Smooth muscle cell (in vitro differentiated cells): ENCODE measurements at regions not wholly inside any gene's neighbourhood (a gene's known extent, or its start where the extent isn't known, plus 50 kb on each side); places are given as distances from the start of the nearest gene placed in this dataset.

Experiments
- DNase-seq: peaks from one replicate; lab custom pipeline; 2025; ENCODE audit not compliant: unreplicated experiment; lab: John Stamatoyannopoulos, UW
- H2AFZ ChIP-seq: fragments of 200-600 bp; sonication (generic); 2 replicates; pipeline ENCODE4 v1.6.0; 2016; ENCODE audit warnings: antibody characterized with exemption, low read depth, mild to moderate bottlenecking
- H3F3A ChIP-seq: fragments of 200-600 bp; sonication (generic); 2 replicates; pipeline ENCODE4 v1.6.0; 2017; ENCODE audit warnings: antibody characterized with exemption, low read depth
- H3K27ac ChIP-seq: fragments of 200-600 bp; sonication (generic); 2 replicates; pipeline ENCODE4 v1.5.1; 2016; ENCODE audit warnings: low read depth, mild to moderate bottlenecking
- H3K27me3 ChIP-seq: fragments of 200-600 bp; sonication (generic); 2 replicates; pipeline ENCODE4 v1.6.1; 2016; ENCODE audit warnings: low read depth, mild to moderate bottlenecking
- H3K36me3 ChIP-seq: fragments of 200-600 bp; sonication (generic); 2 replicates; pipeline ENCODE4 v1.5.1; 2016; ENCODE audit warnings: low read depth
- H3K4me1 ChIP-seq: fragments of 200-600 bp; sonication (generic); 2 replicates; pipeline ENCODE4 v1.5.1; 2016; ENCODE audit warnings: low read depth
- H3K4me2 ChIP-seq: fragments of 200-600 bp; sonication (generic); 2 replicates; pipeline ENCODE4 v1.6.0; 2016; ENCODE audit warnings: mild to moderate bottlenecking
- H3K4me3 ChIP-seq: fragments of 200-600 bp; sonication (generic); 2 replicates; pipeline ENCODE4 v1.5.1; 2016; ENCODE audit warnings: mild to moderate bottlenecking
- H3K79me2 ChIP-seq: fragments of 200-600 bp; sonication (generic); 2 replicates; pipeline ENCODE4 v1.6.0; 2016; ENCODE audit warnings: low read depth, mild to moderate bottlenecking
- H3K9ac ChIP-seq: fragments of 200-600 bp; sonication (generic); 2 replicates; pipeline ENCODE4 v1.6.0; 2016; ENCODE audit warnings: low read depth
- H3K9me3 ChIP-seq: fragments of 200-600 bp; sonication (generic); replicated peaks from 2 replicates; pipeline ENCODE4 v1.5.1; 2016; ENCODE audit warnings: low read depth
- H4K20me1 ChIP-seq: fragments of 200-600 bp; sonication (generic); 2 replicates; pipeline ENCODE4 v1.6.0; 2016; ENCODE audit warnings: low read depth
- WGBS: methylation state at CpG from one replicate; pipeline ENCODE4 v1.1.7; 2016; ENCODE audit warnings: low lambda C conversion rate; 5-methylcytosine and 5-hydroxymethylcytosine counted together
- TF ChIP-seq, protein P1 (sequence below): fragments of 200-600 bp; sonication (generic); IDR thresholded peaks from 2 replicates; pipeline ENCODE4 v1.5.1; 2017; ENCODE audit warnings: borderline replicate concordance, mild to moderate bottlenecking, antibody characterized with exemption; ENCODE audit not compliant: insufficient read depth, poor library complexity, severe bottlenecking

DNA sequence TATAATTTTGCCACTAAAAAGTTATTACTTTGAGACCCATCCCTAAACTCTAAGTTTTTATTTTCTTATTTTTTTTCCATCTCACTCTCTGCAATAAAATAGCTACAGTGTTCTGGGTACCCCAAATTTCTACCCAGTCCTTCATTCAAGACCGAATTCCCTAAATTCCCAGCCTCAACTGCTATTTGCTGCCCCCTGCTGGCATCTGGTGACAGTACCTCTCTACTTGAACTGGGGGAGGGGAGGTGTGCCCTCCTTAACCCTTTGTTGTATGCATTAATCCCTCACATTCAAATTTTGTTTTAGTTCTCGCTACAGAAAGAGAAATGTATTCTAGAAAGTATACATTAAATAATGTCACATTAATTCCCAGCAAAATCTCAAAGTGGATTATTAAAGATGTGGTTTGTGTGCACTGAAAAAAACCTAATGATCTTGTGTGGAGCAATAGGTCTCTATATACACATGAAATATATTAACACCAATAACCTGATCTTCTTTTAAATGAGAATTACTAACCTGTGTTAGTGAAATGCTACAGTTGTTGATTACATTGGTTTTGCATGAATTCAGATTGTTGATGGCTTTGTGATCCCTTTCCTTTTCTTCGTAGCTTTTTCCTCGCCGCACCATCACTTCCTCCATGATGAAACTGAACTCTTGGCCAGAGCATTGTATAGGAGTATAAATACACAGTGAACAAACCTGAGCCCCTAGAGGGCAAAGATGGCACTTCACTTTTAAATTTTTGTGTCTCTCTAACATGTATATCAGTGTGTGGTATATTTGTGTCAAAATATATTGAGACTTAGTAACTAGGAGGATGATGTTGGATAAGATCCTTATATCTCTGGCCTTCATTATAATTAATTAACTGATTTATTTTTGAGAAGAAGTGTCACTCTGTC, 590.0 kb downstream of the METTL15 start:
- no peak for DNase-seq
- TF ChIP-seq, protein P1, sequence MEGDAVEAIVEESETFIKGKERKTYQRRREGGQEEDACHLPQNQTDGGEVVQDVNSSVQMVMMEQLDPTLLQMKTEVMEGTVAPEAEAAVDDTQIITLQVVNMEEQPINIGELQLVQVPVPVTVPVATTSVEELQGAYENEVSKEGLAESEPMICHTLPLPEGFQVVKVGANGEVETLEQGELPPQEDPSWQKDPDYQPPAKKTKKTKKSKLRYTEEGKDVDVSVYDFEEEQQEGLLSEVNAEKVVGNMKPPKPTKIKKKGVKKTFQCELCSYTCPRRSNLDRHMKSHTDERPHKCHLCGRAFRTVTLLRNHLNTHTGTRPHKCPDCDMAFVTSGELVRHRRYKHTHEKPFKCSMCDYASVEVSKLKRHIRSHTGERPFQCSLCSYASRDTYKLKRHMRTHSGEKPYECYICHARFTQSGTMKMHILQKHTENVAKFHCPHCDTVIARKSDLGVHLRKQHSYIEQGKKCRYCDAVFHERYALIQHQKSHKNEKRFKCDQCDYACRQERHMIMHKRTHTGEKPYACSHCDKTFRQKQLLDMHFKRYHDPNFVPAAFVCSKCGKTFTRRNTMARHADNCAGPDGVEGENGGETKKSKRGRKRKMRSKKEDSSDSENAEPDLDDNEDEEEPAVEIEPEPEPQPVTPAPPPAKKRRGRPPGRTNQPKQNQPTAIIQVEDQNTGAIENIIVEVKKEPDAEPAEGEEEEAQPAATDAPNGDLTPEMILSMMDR, result peak; percentile 93

GRCh38 chr11:28696591-28696990, 588.4 kb downstream of the METTL15 start:
- H2AFZ ChIP-seq, result no peak overlapping the region
- WGBS, result 65% methylated on average over 1 of the region's 1 CpG

More for the DNA sequence above, 590.0 kb downstream of the METTL15 start:
- Histone ChIP-seq H3K4me2 (no peak overlapping the region), H4K20me1 (no peaks in the 10 kb centered on the region), H3K9ac (no peak overlapping the region), H3F3A (no peaks in the 10 kb centered on the region), H2AFZ (no peak overlapping the region), H3K36me3 (no peaks in the 10 kb centered on the region), H3K27me3 (no peaks in the 10 kb centered on the region), H3K4me1 (no peaks in the 10 kb centered on the region), H3K79me2 (no peaks in the 10 kb centered on the region), H3K27ac (no peak overlapping the region), H3K9me3 (no peaks in the 10 kb centered on the region), H3K4me3 (no peak overlapping the region)
- 68% methylated on average over 5 of the region's 5 CpGs for WGBS

GRCh38 chr11:28690746-28691145, 582.6 kb downstream of the METTL15 start:
- WGBS, result 31% methylated on average over 2 of the region's 2 CpGs
- Histone ChIP-seq H3K4me2 (no peak overlapping the region), H3K9me3 (no peaks in the 10 kb centered on the region), H3K27ac (peak overlapping the region; percentile 48), H4K20me1 (no peaks in the 10 kb centered on the region), H3K27me3 (no peaks in the 10 kb centered on the region), H2AFZ (no peak overlapping the region), H3K4me3 (no peak overlapping the region), H3F3A (no peaks in the 10 kb centered on the region), H3K9ac (no peak overlapping the region), H3K36me3 (no peaks in the 10 kb centered on the region), H3K4me1 (no peaks in the 10 kb centered on the region), H3K79me2 (no peaks in the 10 kb centered on the region)
- TF ChIP-seq, protein P1, result no peak
- no peak for DNase-seq

More at GRCh38 chr11:28696591-28696990, 588.4 kb downstream of the METTL15 start:
- H3K27ac ChIP-seq, result no peak overlapping the region
- H3K9ac ChIP-seq, result no peak overlapping the region
- no peak overlapping the region for H3K4me2 ChIP-seq
- H4K20me1 ChIP-seq, result no peaks in the 10 kb centered on the region
- no peak overlapping the region for H3K4me3 ChIP-seq
- no peaks in the 10 kb centered on the region for H3K4me1 ChIP-seq
- H3K27me3 ChIP-seq, result no peaks in the 10 kb centered on the region
- TF ChIP-seq, protein P1, result no peak
- H3F3A ChIP-seq, result no peaks in the 10 kb centered on the region
- no peaks in the 10 kb centered on the region for H3K9me3 ChIP-seq
- no peaks in the 10 kb centered on the region for H3K79me2 ChIP-seq
- DNase-seq, result no peak
- H3K36me3 ChIP-seq, result no peaks in the 10 kb centered on the region
